Suprapubic skin (tissue), 4 donors: ENCODE measurements at regions not wholly inside any gene's neighbourhood (a gene's known extent, or its start where the extent isn't known, plus 50 kb on each side); places are given as distances from the start of the nearest gene placed in this dataset.

Source experiments
- DNase-seq, 2 donors: peaks; one replicate each; pipeline ENCODE4 v3.0.0-alpha.2; 2019; ENCODE audit warnings: low spot score in 2 of 2
- H3K27ac ChIP-seq: fragments of 200-600 bp; sonication (generic); one replicate; pipeline ENCODE4 v1.5.1; 2019
- H3K27me3 ChIP-seq: fragments of 200-600 bp; sonication (generic); one replicate; pipeline ENCODE4 v1.5.1; 2019
- H3K36me3 ChIP-seq: fragments of 200-600 bp; sonication (generic); one replicate; pipeline ENCODE4 v1.5.1; 2019
- H3K4me1 ChIP-seq: fragments of 200-600 bp; sonication (generic); one replicate; pipeline ENCODE4 v1.5.1; 2019
- H3K4me3 ChIP-seq: fragments of 200-600 bp; sonication (generic); one replicate; pipeline ENCODE4 v1.5.1; 2019; ENCODE audit warnings: mild to moderate bottlenecking
- H3K9me3 ChIP-seq: fragments of 200-600 bp; sonication (generic); one replicate; pipeline ENCODE4 v1.5.1; 2019
- EP300 ChIP-seq: sonication (generic); formaldehyde crosslinking; IDR thresholded peaks from one replicate; pipeline ENCODE4 v1.6.1; 2017; ENCODE audit warnings: antibody characterized with exemption
- POLR2A ChIP-seq, 2 donors: fragments of 450-650 bp; IDR thresholded peaks; one replicate each; pipeline ENCODE4 v1.6.1; 2017; ENCODE audit warnings: antibody characterized with exemption in 2 of 2, mild to moderate bottlenecking in 2 of 2, moderate library complexity in 2 of 2
- POLR2AphosphoS5 ChIP-seq, 3 donors: sonication (generic); formaldehyde crosslinking; IDR thresholded peaks; one replicate each; pipeline ENCODE4 v1.6.1; 2017; ENCODE audit warnings: antibody characterized with exemption in 3 of 3
- WGBS: methylation state at CpG from one replicate; pipeline ENCODE4 v1.1.5; 2018; 5-methylcytosine and 5-hydroxymethylcytosine counted together
- TF ChIP-seq, protein P1 (sequence below), 2 donors: fragments of 200-600 bp in 1 of 2; fragments of 450-650 bp in 1 of 2; sonication (generic) in 1 of 2; IDR thresholded peaks; one replicate each; pipeline ENCODE4 v1.5.1; 2016 to 2019; ENCODE audit warnings: antibody characterized with exemption in 2 of 2, mild to moderate bottlenecking in 1 of 2, moderate library complexity in 1 of 2

DNA sequence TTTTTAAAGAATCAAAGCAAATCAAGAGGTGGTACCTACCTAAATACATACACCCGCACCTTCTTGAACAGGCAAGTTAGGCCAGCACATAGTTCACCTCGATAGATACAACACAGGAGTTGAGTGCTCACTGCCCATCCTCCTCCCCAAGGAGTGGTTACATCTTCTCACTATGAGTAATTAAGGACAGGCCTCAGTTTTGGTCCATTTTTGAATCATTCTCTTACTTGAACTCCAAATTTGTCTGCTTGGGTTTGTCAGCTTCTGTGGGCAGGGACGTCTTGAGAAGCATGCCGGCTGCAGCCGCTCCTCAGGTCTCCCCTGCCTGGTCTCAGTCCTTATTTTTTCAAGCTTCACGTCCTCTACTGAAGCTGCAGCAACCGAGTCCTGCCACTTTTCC, 190.6 kb upstream of the RBPJ start:
- 83% methylated on average over 7 of the region's 7 CpGs for WGBS
- no peaks in the 10 kb centered on the region for H3K36me3 ChIP-seq
- H3K4me1 ChIP-seq, result peaks cover 19% of the 10 kb centered on the region
- no peak overlapping the region for H3K4me3 ChIP-seq
- H3K27me3 ChIP-seq, result peaks cover 7% of the 10 kb centered on the region
- DNase-seq, result no peak
- no peak overlapping the region for H3K27ac ChIP-seq
- TF ChIP-seq, protein P1, sequence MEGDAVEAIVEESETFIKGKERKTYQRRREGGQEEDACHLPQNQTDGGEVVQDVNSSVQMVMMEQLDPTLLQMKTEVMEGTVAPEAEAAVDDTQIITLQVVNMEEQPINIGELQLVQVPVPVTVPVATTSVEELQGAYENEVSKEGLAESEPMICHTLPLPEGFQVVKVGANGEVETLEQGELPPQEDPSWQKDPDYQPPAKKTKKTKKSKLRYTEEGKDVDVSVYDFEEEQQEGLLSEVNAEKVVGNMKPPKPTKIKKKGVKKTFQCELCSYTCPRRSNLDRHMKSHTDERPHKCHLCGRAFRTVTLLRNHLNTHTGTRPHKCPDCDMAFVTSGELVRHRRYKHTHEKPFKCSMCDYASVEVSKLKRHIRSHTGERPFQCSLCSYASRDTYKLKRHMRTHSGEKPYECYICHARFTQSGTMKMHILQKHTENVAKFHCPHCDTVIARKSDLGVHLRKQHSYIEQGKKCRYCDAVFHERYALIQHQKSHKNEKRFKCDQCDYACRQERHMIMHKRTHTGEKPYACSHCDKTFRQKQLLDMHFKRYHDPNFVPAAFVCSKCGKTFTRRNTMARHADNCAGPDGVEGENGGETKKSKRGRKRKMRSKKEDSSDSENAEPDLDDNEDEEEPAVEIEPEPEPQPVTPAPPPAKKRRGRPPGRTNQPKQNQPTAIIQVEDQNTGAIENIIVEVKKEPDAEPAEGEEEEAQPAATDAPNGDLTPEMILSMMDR (IDR thresholded peaks at IDR 0.05), result no peak
- TF ChIP-seq EP300 (no peak), POLR2AphosphoS5 (IDR thresholded peaks at IDR 0.05) (no peak), POLR2A (IDR thresholded peaks at IDR 0.05) (no peak)
- no peaks in the 10 kb centered on the region for H3K9me3 ChIP-seq

DNA sequence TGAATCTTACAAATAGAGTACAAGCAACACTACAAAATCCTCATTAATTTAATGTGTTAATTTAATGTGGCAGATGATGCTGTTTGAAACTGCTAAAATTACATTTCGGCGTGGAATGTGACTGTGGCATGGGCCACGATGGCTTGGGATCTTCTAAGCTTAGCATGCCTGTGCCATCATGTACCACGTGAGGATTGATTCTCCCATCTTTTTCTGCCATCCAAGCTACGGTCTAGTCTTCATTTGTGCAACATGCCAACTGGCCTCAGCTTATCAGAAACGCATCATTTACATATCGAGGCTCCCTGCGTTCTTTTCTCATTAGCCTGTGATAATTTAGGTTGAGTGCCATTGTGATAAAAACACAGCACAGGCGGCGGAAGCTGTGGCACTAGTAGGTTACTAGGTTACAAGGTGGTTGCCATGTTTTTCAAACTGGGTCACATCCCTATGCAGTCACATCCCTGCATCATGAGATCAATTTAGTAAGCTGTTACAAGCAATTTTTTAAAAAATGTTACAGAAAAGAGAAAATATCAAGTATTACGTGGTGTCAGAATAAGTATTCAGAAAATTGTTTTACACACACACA, 189.9 kb upstream of the RBPJ start:
- no peak overlapping the region for H3K27ac ChIP-seq
- 93% methylated on average over 11 of the region's 11 CpGs for WGBS
- no peak overlapping the region for H3K4me3 ChIP-seq
- H3K4me1 ChIP-seq, result peaks cover 19% of the 10 kb centered on the region
- no peaks in the 10 kb centered on the region for H3K9me3 ChIP-seq
- H3K36me3 ChIP-seq, result no peaks in the 10 kb centered on the region
- peaks cover 7% of the 10 kb centered on the region for H3K27me3 ChIP-seq
- no peak for DNase-seq
- TF ChIP-seq, protein P1 (IDR thresholded peaks at IDR 0.05), result no peak
- TF ChIP-seq EP300 (no peak), POLR2A (IDR thresholded peaks at IDR 0.05) (no peak), POLR2AphosphoS5 (IDR thresholded peaks at IDR 0.05) (no peak)

DNA sequence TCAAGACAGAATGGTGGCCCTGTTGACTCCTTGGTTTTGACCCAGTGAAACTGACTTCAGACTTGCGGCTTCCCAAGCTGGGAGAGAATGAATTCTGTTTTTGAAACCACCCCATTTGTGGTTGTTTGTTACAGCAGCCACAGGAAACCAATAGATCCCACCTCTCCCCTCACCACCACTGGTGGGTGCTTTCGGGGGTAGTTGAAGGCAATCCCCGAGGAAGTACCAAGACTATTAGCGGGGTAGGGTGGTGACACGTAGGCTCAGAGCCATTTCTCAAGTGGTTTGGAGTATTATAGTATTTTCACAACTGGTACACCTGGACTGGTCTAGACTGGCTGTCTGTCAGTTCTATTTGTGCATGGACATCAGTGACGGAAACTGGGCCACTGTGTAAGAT, 189.1 kb upstream of the RBPJ start:
- DNase-seq, result no peak
- Histone ChIP-seq H3K9me3 (no peaks in the 10 kb centered on the region), H3K27ac (no peak overlapping the region), H3K27me3 (peaks cover 7% of the 10 kb centered on the region), H3K36me3 (no peaks in the 10 kb centered on the region), H3K4me1 (peaks cover 17% of the 10 kb centered on the region), H3K4me3 (no peak overlapping the region)
- 68% methylated on average over 6 of the region's 6 CpGs for WGBS
- TF ChIP-seq POLR2AphosphoS5 (IDR thresholded peaks at IDR 0.05), result no peak
- TF ChIP-seq, protein P1 (IDR thresholded peaks at IDR 0.05), result no peak
- TF ChIP-seq EP300, result no peak
- no peak for TF ChIP-seq POLR2A (IDR thresholded peaks at IDR 0.05)

DNA sequence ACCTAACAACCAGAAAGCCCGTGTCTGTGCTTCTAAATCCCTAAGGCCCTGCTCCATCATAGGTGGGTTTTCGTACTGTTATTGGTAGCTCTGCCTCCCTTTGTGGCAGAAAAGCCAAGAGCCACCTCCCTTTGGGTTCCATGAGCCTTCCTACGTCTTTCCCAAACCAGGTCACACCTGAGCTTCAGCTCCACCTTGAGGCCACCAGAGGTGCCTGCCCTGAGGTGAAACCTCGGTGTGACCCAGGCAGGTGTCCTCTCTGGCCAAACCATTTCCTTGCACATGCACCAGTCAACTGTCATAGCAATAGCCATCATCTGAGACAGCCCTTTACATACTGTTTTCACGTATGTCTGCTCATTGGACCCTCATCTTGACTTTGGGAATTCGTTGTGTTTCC, 188.0 kb upstream of the RBPJ start:
- no peaks in the 10 kb centered on the region for H3K36me3 ChIP-seq
- H3K9me3 ChIP-seq, result no peaks in the 10 kb centered on the region
- H3K4me3 ChIP-seq, result no peak overlapping the region
- WGBS, result 92% methylated on average over 6 of the region's 6 CpGs
- H3K27ac ChIP-seq, result no peak overlapping the region
- H3K27me3 ChIP-seq, result peaks cover 7% of the 10 kb centered on the region
- H3K4me1 ChIP-seq, result peaks cover 7% of the 10 kb centered on the region
- TF ChIP-seq EP300, result no peak
- TF ChIP-seq, protein P1 (IDR thresholded peaks at IDR 0.05), result no peak
- no peak for TF ChIP-seq POLR2AphosphoS5 (IDR thresholded peaks at IDR 0.05)
- TF ChIP-seq POLR2A (IDR thresholded peaks at IDR 0.05), result no peak
- no peak for DNase-seq

DNA sequence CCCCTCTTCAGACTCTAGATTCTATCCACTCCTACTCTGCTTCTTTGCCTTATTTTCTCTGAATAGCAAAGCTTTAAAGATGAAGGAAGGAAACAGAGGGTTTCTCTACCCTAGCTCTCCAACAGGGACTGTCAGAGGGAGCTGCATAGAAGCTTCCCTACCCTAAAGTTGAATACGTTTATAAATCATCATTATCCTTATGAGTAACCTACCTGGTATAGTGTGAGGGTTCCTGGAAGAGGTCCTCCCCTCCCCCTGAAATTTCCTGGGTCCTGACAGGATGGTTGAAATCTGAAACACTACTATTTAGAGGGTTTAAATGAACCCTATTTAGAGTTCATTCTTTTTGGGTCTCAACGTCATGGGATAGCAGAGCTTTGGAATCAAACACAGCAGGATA, 187.0 kb upstream of the RBPJ start:
- no peak overlapping the region for H3K4me3 ChIP-seq
- WGBS, result 85% methylated on average over 2 of the region's 2 CpGs
- H3K9me3 ChIP-seq, result no peaks in the 10 kb centered on the region
- peaks cover 7% of the 10 kb centered on the region for H3K27me3 ChIP-seq
- no peak for DNase-seq
- no peaks in the 10 kb centered on the region for H3K4me1 ChIP-seq
- TF ChIP-seq, protein P1 (IDR thresholded peaks at IDR 0.05), result no peak
- no peak for TF ChIP-seq EP300
- no peak for TF ChIP-seq POLR2AphosphoS5 (IDR thresholded peaks at IDR 0.05)
- no peak overlapping the region for H3K27ac ChIP-seq
- H3K36me3 ChIP-seq, result no peaks in the 10 kb centered on the region
